Posterior vena cava (tissue), 2 donors: ENCODE measurements at regions not wholly inside any gene's neighbourhood (a gene's known extent, or its start where the extent isn't known, plus 50 kb on each side); places are given as distances from the start of the nearest gene placed in this dataset.
"Not testable (repeated sequence)": the region's sequence is repeated elsewhere in the genome, so short reads cannot be mapped to it uniquely, and the experiment has no call there.

Experiments used
- DNase-seq: peaks from one replicate; pipeline ENCODE4 v3.0.0-alpha.2; 2020; ENCODE audit warnings: low spot score
- intact Hi-C, 2 donors: fragments of 100-400 bp; cut with DNase I; formaldehyde crosslinking; loops; one replicate each; pipeline versions ENCODE4 v1.14.1 to v1.14.2; 2022 to 2023
- donor health status: DM: yes; HTN: yes; CAD: no.
- donor health status: DM: yes; HTN: yes; CAD: no.

DNA sequence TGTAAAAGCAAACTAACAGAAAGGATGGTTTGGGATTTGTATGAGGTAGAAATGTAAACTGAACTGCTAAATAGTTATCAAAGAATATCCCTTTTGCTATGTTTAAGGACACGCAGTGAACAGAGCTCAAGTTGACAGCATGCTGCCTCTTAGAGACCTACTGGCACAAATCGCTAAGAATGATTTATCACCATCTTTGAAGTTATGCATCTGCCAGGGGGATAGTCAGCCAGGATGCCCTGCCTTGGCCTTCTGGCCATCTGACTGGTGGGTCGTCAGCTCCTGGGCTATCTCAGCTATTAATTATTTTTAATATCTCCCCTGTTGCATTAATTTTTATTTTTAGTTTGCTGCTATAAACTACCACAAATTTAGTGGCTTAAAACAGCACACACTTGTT lies 334.8 kb upstream of the KAZN start:
- intact Hi-C loops: loop anchor here in 1 of 2 donors (2.0 kb wide), 1 partner anchor 585 kb away; no protein-coding TSS in a partner anchor
- no peak for DNase-seq

GRCh38 chr1:14265495-14265894 lies 333.0 kb upstream of the KAZN start:
- no peak for DNase-seq
- intact Hi-C loops: loop anchor here in 1 of 2 donors (2.0 kb wide), 1 partner anchor 583 kb away; no protein-coding TSS in a partner anchor

GRCh38 chr1:14267991-14268390 lies 330.5 kb upstream of the KAZN start:
- no peak for DNase-seq
- intact Hi-C loops: no loop called here

GRCh38 chr1:14270821-14271220 lies 327.7 kb upstream of the KAZN start:
- intact Hi-C loops: no loop called here
- no peak for DNase-seq

- intact Hi-C loops: no loop called here
These were observed 324.7 kb upstream of the KAZN start for GRCh38 chr1:14273811-14274210.

GRCh38 chr1:14279891-14280290 lies 318.6 kb upstream of the KAZN start:
- intact Hi-C loops, DNase-seq: not testable (repeated sequence)

More at GRCh38 chr1:14273811-14274210, 324.7 kb upstream of the KAZN start:
- DNase-seq: no peak

DNA sequence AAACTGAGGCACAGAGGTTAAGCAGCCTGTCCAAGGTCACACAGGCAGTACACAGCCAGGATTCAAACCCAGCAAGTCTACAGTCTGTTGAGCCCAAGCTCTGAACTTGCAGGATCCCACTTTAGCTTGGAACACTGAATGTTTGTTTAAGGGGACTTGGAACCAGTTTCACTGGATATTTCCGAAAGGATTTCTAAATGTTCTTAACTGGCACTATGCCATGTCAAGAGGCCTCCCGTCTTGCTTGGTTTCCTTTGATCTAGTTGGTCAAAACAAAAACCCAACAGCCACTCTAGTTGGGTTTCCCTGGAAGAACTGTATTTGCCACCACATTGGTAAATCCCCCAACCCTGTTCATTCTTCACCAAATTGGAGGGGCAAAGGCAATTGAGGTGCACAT lies 317.6 kb upstream of the KAZN start:
- intact Hi-C loops: loop anchor here in 1 of 2 donors (1.0 kb wide), 1 partner anchor 39 kb away; no protein-coding TSS in a partner anchor
- no peak for DNase-seq

GRCh38 chr1:14281412-14281811 lies 317.1 kb upstream of the KAZN start:
- intact Hi-C loops: loop anchor here in 1 of 2 donors (1.0 kb wide), 1 partner anchor 39 kb away; no protein-coding TSS in a partner anchor
- DNase-seq: no peak

DNA sequence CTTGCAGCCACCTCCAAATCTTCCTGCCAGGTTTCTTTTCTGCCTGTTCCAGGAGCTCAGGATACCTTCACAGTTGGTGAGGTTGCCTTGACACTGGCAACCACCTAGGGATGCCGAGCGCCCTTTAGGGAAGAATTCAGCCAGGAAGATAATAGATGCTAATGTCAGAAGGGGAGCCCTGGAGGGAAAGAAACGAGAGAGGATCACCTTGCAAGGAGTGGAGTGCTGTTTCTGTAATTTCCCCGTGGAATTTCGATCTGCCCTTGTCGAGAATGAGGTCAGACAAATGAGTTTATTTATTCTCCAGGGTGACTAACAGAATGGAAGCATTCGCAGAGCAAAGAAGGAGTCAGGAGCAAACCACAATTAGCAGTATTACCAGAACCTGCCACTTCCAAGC lies 315.8 kb upstream of the KAZN start:
- intact Hi-C loops: no loop called here
- DNase-seq: no peak

GRCh38 chr1:14285238-14285637 lies 313.2 kb upstream of the KAZN start:
- DNase-seq: no peak
- intact Hi-C loops: no loop called here

- intact Hi-C loops, DNase-seq: not testable (repeated sequence)
These were observed 307.3 kb upstream of the KAZN start for GRCh38 chr1:14291182-14291581.

- intact Hi-C loops: no loop called here
- DNase-seq: no peak
These were observed 306.0 kb upstream of the KAZN start for GRCh38 chr1:14292520-14292919.

GRCh38 chr1:14294006-14294405 lies 304.5 kb upstream of the KAZN start:
- DNase-seq: no peak
- intact Hi-C loops: no loop called here

GRCh38 chr1:14294860-14295536 lies 303.5 kb upstream of the KAZN start:
- intact Hi-C loops: no loop called here

GRCh38 chr1:14296795-14297194 lies 301.7 kb upstream of the KAZN start:
- intact Hi-C loops: no loop called here
- DNase-seq: no peak

More at GRCh38 chr1:14294860-14295536, 303.5 kb upstream of the KAZN start:
- no peak for DNase-seq

DNA sequence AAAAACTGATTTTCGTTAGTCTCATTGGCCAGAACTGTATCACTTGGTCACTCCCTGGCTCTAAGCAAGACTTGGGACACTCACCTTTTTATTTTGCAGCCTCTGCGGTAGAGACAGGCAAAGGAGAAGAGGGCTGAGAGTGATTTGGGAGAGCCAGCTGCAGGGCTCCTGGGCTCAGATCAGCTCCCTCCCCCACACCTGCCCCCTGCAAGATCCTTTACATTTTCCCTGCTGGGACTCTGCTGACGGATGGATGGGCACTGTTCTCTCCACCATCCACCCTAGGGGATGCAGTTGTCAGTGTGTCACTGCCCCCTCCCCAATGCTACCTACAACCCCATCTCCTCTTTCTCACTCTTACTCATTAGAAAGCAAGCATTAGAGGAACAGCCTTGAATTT lies 301.1 kb upstream of the KAZN start:
- no peak for DNase-seq
- intact Hi-C loops: no loop called here

GRCh38 chr1:14298806-14299205 lies 299.7 kb upstream of the KAZN start:
- intact Hi-C loops: no loop called here
- no peak for DNase-seq

DNA sequence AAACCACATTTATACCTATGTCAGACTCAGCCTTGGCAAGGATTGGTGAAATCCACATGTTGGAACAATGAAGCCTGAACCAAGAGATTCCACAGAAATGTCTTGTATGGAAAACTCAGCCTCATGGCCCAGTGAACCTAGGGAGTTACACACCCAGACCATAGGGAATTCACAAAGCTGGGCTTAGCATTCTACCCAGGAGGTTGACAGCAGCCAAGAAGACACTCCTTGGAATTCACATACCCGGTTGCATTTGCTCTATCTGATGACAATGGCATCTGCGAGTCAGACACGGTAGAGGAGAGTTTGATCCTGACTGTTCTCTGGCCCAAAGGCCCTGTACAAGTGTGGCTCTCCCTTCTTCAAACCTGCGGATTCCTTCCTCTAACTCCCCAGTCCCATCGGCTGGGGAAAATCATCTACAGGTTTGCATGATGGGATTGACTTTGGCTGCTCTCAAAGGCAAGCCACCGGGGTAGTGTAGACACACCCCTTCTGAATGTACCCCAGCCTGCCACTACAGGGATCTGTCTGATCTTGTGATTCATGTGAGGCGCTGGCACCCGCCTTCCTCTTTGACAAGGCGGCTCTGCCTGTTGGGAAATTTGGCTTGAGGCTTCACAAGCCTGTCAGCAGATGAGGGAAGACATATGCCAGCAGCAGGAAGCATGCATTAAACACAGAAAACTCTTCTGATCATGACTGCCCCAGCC lies 297.3 kb upstream of the KAZN start:
- DNase-seq: no peak
- intact Hi-C loops: no loop called here

- intact Hi-C loops: no loop called here
- no peak for DNase-seq
These were observed 296.8 kb upstream of the KAZN start for GRCh38 chr1:14301704-14302024.

GRCh38 chr1:14302025-14302424 lies 296.5 kb upstream of the KAZN start:
- intact Hi-C loops: no loop called here
- no peak for DNase-seq

- intact Hi-C loops: no loop called here
- DNase-seq: no peak
These were observed 295.5 kb upstream of the KAZN start for GRCh38 chr1:14303011-14303410.
